WERI-Rb-1 (cell line): ENCODE measurements at regions not wholly inside any gene's neighbourhood (a gene's known extent, or its start where the extent isn't known, plus 50 kb on each side); places are given as distances from the start of the nearest gene placed in this dataset.

Experiments used
- DNase-seq: peaks from one replicate; pipeline ENCODE4 v3.0.0-alpha.2; 2020
- H3K27ac ChIP-seq: fragments of 250-450 bp; sonication (Bioruptor Pico); 2 replicates; pipeline ENCODE4 v1.5.1; 2020; ENCODE audit warnings: mild to moderate bottlenecking, moderate library complexity
- H3K27me3 ChIP-seq: fragments of 250-450 bp; sonication (Bioruptor Pico); 2 replicates; pipeline ENCODE4 v1.5.1; 2021; ENCODE audit warnings: mild to moderate bottlenecking, low read depth, moderate library complexity; ENCODE audit not compliant: insufficient read depth, severe bottlenecking
- H3K36me3 ChIP-seq: fragments of 250-450 bp; sonication (Bioruptor Pico); 2 replicates; pipeline ENCODE4 v1.5.1; 2020; ENCODE audit warnings: mild to moderate bottlenecking, moderate library complexity
- H3K4me3 ChIP-seq: 2 replicates; pipeline ENCODE4 v1.5.1; 2011; ENCODE audit warnings: low read depth, mild to moderate bottlenecking, control low read depth, low read length
- H3K9me3 ChIP-seq: fragments of 250-450 bp; sonication (Bioruptor Pico); 2 replicates; pipeline ENCODE4 v1.5.1; 2021; ENCODE audit warnings: mild to moderate bottlenecking, moderate library complexity; ENCODE audit not compliant: severe bottlenecking
- TF ChIP-seq, protein P1 (sequence below): IDR thresholded peaks from 2 replicates; pipeline ENCODE4 v1.5.1; 2011; ENCODE audit warnings: low read depth, mild to moderate bottlenecking, control low read depth, inconsistent platforms, low read length

DNA sequence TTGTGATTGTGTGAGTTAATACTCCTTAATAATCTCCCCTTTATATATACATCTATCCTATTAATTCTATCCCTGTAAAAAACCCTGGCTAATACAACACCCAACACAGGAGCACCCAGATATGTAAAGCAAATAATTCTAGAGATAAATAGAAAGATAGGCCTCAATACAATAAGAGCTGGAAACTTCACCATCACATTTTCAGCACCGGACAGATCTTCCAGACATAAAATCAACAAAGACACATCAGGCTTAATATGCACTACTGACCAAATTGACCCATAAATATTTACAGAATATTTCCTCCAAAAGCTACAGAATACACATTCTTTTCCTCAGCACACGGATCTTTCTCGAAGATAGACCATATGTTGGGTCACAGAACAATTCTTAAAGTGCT lies 71.0 kb upstream of the ST8SIA4 start:
- TF ChIP-seq, protein P1, sequence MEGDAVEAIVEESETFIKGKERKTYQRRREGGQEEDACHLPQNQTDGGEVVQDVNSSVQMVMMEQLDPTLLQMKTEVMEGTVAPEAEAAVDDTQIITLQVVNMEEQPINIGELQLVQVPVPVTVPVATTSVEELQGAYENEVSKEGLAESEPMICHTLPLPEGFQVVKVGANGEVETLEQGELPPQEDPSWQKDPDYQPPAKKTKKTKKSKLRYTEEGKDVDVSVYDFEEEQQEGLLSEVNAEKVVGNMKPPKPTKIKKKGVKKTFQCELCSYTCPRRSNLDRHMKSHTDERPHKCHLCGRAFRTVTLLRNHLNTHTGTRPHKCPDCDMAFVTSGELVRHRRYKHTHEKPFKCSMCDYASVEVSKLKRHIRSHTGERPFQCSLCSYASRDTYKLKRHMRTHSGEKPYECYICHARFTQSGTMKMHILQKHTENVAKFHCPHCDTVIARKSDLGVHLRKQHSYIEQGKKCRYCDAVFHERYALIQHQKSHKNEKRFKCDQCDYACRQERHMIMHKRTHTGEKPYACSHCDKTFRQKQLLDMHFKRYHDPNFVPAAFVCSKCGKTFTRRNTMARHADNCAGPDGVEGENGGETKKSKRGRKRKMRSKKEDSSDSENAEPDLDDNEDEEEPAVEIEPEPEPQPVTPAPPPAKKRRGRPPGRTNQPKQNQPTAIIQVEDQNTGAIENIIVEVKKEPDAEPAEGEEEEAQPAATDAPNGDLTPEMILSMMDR, result no peak
- no peak overlapping the region for H3K4me3 ChIP-seq
- no peaks in the 10 kb centered on the region for H3K27me3 ChIP-seq
- no peak for DNase-seq
- no peak overlapping the region for H3K27ac ChIP-seq
- H3K36me3 ChIP-seq, result no peaks in the 10 kb centered on the region
- no peaks in the 10 kb centered on the region for H3K9me3 ChIP-seq

DNA sequence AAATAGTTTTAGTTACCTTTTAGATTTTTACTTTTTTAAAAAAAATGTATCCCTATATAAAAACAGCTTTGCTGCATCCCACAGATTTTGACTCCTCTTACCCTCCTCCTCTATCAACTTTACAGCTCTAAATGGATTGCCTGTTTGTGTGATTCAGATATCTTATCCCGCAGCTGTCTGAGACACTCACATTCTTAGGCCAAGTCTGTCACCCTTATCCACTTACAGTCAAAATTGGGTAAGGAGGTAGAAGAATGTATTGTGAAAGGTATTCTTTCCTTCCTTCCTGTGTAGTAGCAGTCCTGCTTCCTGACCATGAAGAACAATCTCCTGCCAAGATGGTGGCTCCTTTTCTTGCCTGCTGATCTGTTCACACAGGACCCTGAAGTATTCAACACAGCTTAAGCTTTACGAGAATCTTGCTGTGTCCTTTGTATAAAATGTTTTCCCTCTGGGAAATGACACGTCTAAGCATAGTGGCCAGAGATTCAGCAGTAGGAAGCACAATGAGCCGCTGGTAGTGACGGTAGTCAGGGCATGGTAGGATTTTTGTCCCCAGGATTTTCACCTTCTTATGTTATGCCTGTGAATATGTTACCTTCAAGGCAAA lies 67.7 kb upstream of the ST8SIA4 start:
- no peaks in the 10 kb centered on the region for H3K36me3 ChIP-seq
- no peaks in the 10 kb centered on the region for H3K27me3 ChIP-seq
- TF ChIP-seq, protein P1, result no peak
- H3K9me3 ChIP-seq, result no peaks in the 10 kb centered on the region
- no peak overlapping the region for H3K27ac ChIP-seq
- no peak for DNase-seq
- H3K4me3 ChIP-seq, result no peak overlapping the region

DNA sequence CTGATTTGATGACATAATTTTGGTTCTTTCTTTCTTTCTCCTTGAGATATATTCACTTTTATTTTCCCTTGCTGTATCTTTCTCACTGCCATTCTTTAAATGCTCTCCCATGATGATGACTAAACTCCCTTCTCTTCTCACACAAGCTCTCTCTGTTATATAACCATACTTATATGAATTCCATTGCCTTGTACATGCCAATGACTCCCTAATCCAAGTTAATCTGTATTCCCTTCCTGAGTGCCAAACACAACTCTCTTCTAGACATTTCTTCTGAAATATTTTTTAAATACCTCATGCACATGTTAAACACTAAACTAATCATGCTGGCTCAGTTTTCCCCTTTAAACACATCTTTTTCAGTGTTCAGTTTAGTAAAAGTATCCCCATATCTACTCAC lies 62.2 kb upstream of the ST8SIA4 start:
- Histone ChIP-seq H3K36me3 (no peaks in the 10 kb centered on the region), H3K27ac (no peak overlapping the region), H3K4me3 (no peak overlapping the region), H3K9me3 (no peaks in the 10 kb centered on the region), H3K27me3 (no peaks in the 10 kb centered on the region)
- DNase-seq, result no peak
- TF ChIP-seq, protein P1, result no peak
